ENCODE measurements at regions not wholly inside any gene's neighbourhood (a gene's known extent, or its start where the extent isn't known, plus 50 kb on each side); places are given as distances from the start of the nearest gene placed in this dataset.

- no peak overlapping the region for H3K9ac ChIP-seq (ENCODE audit: low read length)
- no peak overlapping the region for H3K27ac ChIP-seq (ENCODE audit: low read depth, low read length)
- H3F3A ChIP-seq (ENCODE audit: insufficient read depth), result no peaks in the 10 kb centered on the region
- H3K27me3 ChIP-seq (ENCODE audit: low read length), result no peaks in the 10 kb centered on the region
- no peak overlapping the region for H3K4me2 ChIP-seq (ENCODE audit: low read depth, low read length, poor library complexity, severe bottlenecking)
- no peaks in the 10 kb centered on the region for H3K79me2 ChIP-seq (ENCODE audit: insufficient read depth, low read length)
- H4K20me1 ChIP-seq (ENCODE audit: low read depth, low read length), result no peaks in the 10 kb centered on the region
- no peaks in the 10 kb centered on the region for H3K9me2 ChIP-seq (replicated peaks; ENCODE audit: insufficient read depth, low read length)
- H3K9me3 ChIP-seq (ENCODE audit: insufficient read depth, low read length), result no peaks in the 10 kb centered on the region
- H3K36me3 ChIP-seq (ENCODE audit: low read length), result no peaks in the 10 kb centered on the region
- no peak overlapping the region for H3K4me3 ChIP-seq (ENCODE audit: insufficient read depth, low read length, poor library complexity, severe bottlenecking)
- no peak for TF ChIP-seq EZH2phosphoT487 (conservative IDR thresholded peaks at IDR 0.05; ENCODE audit: low read length)
- TF ChIP-seq, protein P1, sequence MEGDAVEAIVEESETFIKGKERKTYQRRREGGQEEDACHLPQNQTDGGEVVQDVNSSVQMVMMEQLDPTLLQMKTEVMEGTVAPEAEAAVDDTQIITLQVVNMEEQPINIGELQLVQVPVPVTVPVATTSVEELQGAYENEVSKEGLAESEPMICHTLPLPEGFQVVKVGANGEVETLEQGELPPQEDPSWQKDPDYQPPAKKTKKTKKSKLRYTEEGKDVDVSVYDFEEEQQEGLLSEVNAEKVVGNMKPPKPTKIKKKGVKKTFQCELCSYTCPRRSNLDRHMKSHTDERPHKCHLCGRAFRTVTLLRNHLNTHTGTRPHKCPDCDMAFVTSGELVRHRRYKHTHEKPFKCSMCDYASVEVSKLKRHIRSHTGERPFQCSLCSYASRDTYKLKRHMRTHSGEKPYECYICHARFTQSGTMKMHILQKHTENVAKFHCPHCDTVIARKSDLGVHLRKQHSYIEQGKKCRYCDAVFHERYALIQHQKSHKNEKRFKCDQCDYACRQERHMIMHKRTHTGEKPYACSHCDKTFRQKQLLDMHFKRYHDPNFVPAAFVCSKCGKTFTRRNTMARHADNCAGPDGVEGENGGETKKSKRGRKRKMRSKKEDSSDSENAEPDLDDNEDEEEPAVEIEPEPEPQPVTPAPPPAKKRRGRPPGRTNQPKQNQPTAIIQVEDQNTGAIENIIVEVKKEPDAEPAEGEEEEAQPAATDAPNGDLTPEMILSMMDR (IDR thresholded peaks at IDR 0.05; ENCODE audit: insufficient read depth, low read length, poor library complexity, severe bottlenecking), result no peak
- no peak overlapping the region for H2AFZ ChIP-seq (ENCODE audit: low read depth, low read length, severe bottlenecking)
Observed at GRCh38 chr3:147493065-147493464, 83.9 kb downstream of the ZIC1 start.

DNA sequence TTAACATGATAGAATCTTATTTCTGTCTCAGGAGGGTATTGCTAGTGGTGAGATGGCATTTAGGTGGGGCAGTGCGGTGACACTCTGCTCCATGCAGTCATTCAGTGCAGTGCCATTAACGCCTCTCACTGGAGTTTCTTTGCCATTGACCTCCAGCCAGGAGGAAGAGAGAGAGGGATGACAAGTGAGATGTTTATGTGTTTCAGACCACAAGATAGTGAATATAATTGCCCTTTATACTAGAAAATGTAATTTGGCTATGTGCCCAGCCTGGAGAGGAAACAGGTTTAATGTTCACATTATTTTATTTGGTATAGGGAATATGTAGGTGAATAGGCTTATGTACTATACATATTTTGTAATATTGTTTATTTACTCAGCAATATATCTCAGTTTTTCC lies 84.5 kb downstream of the ZIC1 start:
- H4K20me1 ChIP-seq (ENCODE audit: low read depth, low read length), result no peaks in the 10 kb centered on the region
- TF ChIP-seq, protein P1 (IDR thresholded peaks at IDR 0.05; ENCODE audit: insufficient read depth, low read length, poor library complexity, severe bottlenecking), result no peak
- no peak for TF ChIP-seq EZH2phosphoT487 (conservative IDR thresholded peaks at IDR 0.05; ENCODE audit: low read length)

DNA sequence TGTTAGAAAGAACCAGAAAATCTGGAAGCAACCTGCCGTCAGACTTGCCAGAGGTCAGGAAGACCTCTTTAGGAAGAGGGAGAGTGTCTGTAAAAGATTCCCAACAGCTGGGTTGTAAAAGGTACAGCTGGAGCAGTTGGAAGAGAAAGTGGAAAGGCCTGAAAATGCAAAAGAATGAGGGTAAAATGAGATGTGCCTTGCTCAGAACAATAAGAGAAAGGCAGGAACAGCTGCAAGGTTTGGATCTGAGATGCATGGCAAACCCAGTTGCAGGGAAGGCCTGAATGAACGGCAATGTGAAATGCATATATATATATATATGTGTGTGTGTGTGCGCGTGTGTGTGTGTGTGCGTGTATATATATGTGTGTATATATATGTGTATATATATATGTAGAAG lies 88.1 kb downstream of the ZIC1 start:
- H3K9ac ChIP-seq (ENCODE audit: low read length), result no peak overlapping the region
- H2AFZ ChIP-seq (ENCODE audit: low read depth, low read length, severe bottlenecking), result no peak overlapping the region
- H3K9me3 ChIP-seq (ENCODE audit: insufficient read depth, low read length), result no peaks in the 10 kb centered on the region
- TF ChIP-seq, protein P1 (IDR thresholded peaks at IDR 0.05; ENCODE audit: insufficient read depth, low read length, poor library complexity, severe bottlenecking), result no peak
- TF ChIP-seq EZH2phosphoT487 (conservative IDR thresholded peaks at IDR 0.05; ENCODE audit: low read length), result no peak
- no peak overlapping the region for H3K4me3 ChIP-seq (ENCODE audit: insufficient read depth, low read length, poor library complexity, severe bottlenecking)
- H4K20me1 ChIP-seq (ENCODE audit: low read depth, low read length), result no peaks in the 10 kb centered on the region
- H3F3A ChIP-seq (ENCODE audit: insufficient read depth), result no peaks in the 10 kb centered on the region
- no peaks in the 10 kb centered on the region for H3K79me2 ChIP-seq (ENCODE audit: insufficient read depth, low read length)
- H3K4me2 ChIP-seq (ENCODE audit: low read depth, low read length, poor library complexity, severe bottlenecking), result no peak overlapping the region
- no peaks in the 10 kb centered on the region for H3K9me2 ChIP-seq (replicated peaks; ENCODE audit: insufficient read depth, low read length)
- H3K27ac ChIP-seq (ENCODE audit: low read depth, low read length), result no peak overlapping the region
- H3K27me3 ChIP-seq (ENCODE audit: low read length), result no peaks in the 10 kb centered on the region
- no peaks in the 10 kb centered on the region for H3K36me3 ChIP-seq (ENCODE audit: low read length)

More for the DNA sequence above, 84.5 kb downstream of the ZIC1 start:
- Histone ChIP-seq H2AFZ (ENCODE audit: low read depth, low read length, severe bottlenecking) (no peak overlapping the region), H3K4me2 (ENCODE audit: low read depth, low read length, poor library complexity, severe bottlenecking) (no peak overlapping the region), H3K9me3 (ENCODE audit: insufficient read depth, low read length) (no peaks in the 10 kb centered on the region), H3K4me3 (ENCODE audit: insufficient read depth, low read length, poor library complexity, severe bottlenecking) (no peak overlapping the region), H3K27me3 (ENCODE audit: low read length) (no peaks in the 10 kb centered on the region), H3K36me3 (ENCODE audit: low read length) (no peaks in the 10 kb centered on the region), H3K79me2 (ENCODE audit: insufficient read depth, low read length) (no peaks in the 10 kb centered on the region), H3K27ac (ENCODE audit: low read depth, low read length) (no peak overlapping the region), H3K9ac (ENCODE audit: low read length) (no peak overlapping the region), H3F3A (ENCODE audit: insufficient read depth) (no peaks in the 10 kb centered on the region), H3K9me2 (replicated peaks; ENCODE audit: insufficient read depth, low read length) (no peaks in the 10 kb centered on the region)
